ENCODE measurements at regions not wholly inside any gene's neighbourhood (a gene's known extent, or its start where the extent isn't known, plus 50 kb on each side); places are given as distances from the start of the nearest gene placed in this dataset.

DNA sequence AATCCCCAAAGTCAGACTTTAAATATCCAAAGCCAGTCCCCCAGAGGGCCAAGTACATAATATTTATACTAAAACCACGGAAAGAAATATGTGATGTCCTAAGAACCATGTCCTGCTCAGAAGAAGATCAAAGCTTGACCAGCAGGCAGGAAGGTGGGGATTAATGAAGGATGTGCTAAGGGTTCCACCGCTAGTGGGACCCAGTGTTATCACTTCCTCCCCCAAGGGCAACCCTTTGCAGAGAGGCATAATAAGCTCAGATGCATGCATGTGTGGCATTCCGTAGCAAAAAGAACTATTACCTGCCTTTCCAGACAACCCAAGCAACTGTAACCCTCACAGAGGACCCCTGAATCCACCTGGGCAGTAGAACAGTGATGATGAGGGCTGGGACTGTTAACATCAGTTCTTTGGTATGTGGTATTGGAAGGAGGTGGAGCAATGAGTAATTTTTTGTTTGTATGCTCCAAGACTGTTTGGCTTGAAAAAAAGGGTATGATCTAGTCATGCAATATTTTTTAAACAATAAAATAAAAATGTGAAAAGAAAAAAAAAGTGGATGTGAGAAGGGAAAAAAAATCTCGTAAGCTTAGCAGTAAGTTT lies 71.7 kb upstream of the ETV6 start:
- no peak overlapping the region for H3K4me3 ChIP-seq (ENCODE audit: low read depth, low read length)
- no peak for DNase-seq (ENCODE audit: low read depth)
- TF ChIP-seq, protein P1, sequence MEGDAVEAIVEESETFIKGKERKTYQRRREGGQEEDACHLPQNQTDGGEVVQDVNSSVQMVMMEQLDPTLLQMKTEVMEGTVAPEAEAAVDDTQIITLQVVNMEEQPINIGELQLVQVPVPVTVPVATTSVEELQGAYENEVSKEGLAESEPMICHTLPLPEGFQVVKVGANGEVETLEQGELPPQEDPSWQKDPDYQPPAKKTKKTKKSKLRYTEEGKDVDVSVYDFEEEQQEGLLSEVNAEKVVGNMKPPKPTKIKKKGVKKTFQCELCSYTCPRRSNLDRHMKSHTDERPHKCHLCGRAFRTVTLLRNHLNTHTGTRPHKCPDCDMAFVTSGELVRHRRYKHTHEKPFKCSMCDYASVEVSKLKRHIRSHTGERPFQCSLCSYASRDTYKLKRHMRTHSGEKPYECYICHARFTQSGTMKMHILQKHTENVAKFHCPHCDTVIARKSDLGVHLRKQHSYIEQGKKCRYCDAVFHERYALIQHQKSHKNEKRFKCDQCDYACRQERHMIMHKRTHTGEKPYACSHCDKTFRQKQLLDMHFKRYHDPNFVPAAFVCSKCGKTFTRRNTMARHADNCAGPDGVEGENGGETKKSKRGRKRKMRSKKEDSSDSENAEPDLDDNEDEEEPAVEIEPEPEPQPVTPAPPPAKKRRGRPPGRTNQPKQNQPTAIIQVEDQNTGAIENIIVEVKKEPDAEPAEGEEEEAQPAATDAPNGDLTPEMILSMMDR (conservative IDR thresholded peaks at IDR 0.05; ENCODE audit: low read depth, low read length) = no peak

DNA sequence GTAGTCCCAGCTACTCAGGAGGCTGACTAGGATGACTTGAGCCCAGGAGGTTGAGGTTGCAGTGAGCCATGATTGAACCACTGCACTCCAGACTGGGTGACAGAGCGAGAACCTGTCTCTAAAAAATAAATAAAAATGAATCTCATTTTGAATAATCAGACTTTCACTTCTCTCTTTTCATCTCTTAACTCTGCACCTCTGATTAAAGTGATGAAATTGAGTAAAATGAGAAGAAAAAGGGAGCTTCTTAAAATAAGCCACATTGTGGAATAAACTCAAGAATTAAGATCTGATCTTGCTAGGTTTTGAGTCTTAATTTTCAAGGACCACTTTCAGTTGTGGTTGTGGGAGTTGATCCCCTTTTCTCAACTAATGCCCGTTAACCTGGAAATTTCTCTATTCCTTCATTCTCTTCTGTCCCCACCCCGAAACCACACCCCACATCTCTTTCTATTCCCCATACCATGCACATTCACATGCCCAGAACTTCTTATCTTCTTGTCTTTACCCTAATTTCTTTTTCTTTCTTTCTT lies 70.9 kb upstream of the ETV6 start:
- no peak overlapping the region for H3K4me3 ChIP-seq (ENCODE audit: low read depth, low read length)
- DNase-seq (ENCODE audit: low read depth) = no peak

DNA sequence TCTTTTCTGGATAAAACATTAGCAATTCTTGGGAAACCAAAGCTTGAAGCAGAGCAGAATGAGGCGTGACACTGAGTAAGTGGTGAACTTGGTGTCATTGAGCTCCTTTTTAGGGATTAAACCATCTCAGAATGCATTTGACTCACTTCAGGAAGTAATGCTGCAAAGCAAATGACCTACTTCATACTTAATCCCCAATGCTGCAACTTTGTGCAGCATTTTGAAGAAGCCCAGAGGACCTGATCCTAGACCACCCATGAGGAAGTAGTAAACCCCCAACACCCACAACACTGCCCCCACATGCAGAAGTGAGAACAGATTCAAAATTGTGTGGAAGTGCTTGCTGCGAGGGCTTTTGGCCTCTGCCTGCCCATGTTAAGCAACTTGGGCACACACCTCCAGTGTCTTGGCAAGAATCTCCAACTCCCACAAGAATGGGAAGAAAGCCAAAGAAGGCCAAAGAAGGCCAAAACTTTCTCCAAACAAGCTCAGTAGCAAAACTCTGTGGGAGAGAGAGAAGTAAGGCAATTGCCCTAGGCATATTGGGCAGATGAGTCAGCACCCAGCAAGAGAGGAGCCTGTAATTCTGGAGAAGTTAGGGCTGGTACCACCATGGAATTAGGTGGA lies 69.2 kb upstream of the ETV6 start:
- TF ChIP-seq, protein P1 (conservative IDR thresholded peaks at IDR 0.05; ENCODE audit: low read depth, low read length) = peak; percentile 5
- peak; percentile 94 for DNase-seq (ENCODE audit: low read depth)
- H3K4me3 ChIP-seq (ENCODE audit: low read depth, low read length) = no peak overlapping the region

More for the DNA sequence above, 70.9 kb upstream of the ETV6 start:
- TF ChIP-seq, protein P1 (conservative IDR thresholded peaks at IDR 0.05; ENCODE audit: low read depth, low read length) = no peak

DNA sequence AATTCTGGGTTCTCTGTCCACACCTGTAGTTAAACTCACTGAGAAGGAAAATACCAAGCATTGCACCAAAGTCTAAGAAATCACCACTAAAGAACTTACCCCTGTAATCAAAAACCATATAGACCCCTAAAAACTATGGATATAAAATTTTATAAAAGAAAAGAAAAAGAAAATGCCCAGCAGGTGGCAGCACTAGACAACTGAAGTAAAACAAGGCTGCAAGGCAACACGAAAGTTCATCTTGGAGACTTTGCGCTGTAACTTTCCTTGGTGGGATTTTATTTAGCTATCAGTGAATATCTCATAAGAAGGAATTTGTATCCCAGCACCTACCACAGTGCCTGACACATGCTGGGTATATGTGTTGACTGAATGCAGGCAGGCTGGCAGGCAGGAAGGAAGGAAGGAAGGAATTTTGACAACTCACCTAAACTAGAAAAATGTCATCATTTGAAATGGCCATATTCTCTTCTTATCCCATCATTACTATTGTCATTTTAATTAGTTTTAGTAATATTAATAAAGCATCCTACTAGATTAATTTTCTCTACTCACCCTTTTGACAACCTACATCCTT lies 68.2 kb upstream of the ETV6 start:
- TF ChIP-seq, protein P1 (conservative IDR thresholded peaks at IDR 0.05; ENCODE audit: low read depth, low read length) = peak; percentile 54
- H3K4me3 ChIP-seq (ENCODE audit: low read depth, low read length) = no peak overlapping the region
- DNase-seq (ENCODE audit: low read depth) = peak; percentile 29

DNA sequence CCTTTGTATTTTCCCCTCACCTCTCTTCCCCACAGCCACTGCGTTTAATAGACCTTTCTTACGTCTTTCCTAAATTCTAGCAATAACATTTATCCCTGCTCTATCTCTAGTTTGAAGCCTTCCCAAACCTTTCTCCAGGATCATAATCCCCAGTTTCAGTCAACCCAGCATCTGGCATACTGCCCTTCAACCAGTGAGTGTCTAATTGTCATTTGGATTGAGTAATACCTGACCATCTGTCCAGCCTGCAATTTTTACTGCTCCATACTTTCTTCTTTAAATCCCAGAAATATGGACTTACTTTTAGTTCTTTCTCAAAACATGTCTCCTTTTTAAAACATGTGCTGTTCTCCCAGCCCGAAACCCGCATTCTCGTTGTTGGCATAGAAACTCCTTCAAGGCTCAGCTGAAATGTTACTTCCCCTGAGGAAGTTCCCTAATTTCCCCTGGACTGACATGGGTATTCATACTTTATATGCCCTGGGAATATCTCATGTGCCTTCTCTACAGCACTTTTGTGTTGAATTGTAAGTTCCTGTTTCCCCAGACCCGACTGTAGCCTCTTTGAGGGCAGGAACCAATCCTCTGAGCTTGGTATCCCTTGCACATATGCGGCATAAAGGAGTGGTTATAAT lies 65.1 kb upstream of the ETV6 start:
- H3K4me3 ChIP-seq (ENCODE audit: low read depth, low read length) = no peak overlapping the region
- DNase-seq (ENCODE audit: low read depth) = no peak
- TF ChIP-seq, protein P1 (conservative IDR thresholded peaks at IDR 0.05; ENCODE audit: low read depth, low read length) = no peak

DNA sequence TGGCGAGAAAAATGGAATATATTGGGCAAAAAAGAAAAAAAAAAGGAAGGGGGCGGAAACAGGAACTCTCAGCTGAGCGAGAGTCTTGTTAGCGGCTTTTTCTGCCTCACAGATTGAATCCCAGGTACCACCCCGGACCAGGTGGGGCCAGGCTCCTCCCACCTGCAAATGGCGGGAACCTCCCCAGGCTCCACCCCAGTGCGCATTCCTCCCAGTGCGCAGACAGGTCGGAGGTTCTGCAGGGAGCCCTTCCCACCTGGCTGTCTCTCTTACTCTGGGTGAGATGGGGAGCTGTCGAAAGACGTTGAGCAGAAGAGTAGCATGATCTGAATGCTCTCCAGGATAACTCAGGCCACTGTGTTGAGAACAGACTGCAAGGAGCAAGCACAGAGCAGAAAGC lies 57.0 kb upstream of the ETV6 start:
- no peak for DNase-seq (ENCODE audit: low read depth)
- H3K4me3 ChIP-seq (ENCODE audit: low read depth, low read length) = no peak overlapping the region
- TF ChIP-seq, protein P1 (conservative IDR thresholded peaks at IDR 0.05; ENCODE audit: low read depth, low read length) = no peak

All from epithelial cell of proximal tubule (primary cell).